Activated CD4-positive, alpha-beta T cell treated with anti-CD3 and anti-CD28 coated beads, Interleukin-2, Interleukin-4, amounts not matched to agents 100 ng/mL and 50 ng/mL, durations not matched to agents 16 hours and 8 hours (primary cell): ENCODE measurements at regions not wholly inside any gene's neighbourhood (a gene's known extent, or its start where the extent isn't known, plus 50 kb on each side); places are given as distances from the start of the nearest gene placed in this dataset.
"Not testable (repeated sequence)": the region's sequence is repeated elsewhere in the genome, so short reads cannot be mapped to it uniquely, and the experiment has no call there.

Source experiments
- DNase-seq: peaks from one replicate; pipeline ENCODE4 v3.0.0-alpha.2; 2020; ENCODE audit warnings: low spot score

DNA sequence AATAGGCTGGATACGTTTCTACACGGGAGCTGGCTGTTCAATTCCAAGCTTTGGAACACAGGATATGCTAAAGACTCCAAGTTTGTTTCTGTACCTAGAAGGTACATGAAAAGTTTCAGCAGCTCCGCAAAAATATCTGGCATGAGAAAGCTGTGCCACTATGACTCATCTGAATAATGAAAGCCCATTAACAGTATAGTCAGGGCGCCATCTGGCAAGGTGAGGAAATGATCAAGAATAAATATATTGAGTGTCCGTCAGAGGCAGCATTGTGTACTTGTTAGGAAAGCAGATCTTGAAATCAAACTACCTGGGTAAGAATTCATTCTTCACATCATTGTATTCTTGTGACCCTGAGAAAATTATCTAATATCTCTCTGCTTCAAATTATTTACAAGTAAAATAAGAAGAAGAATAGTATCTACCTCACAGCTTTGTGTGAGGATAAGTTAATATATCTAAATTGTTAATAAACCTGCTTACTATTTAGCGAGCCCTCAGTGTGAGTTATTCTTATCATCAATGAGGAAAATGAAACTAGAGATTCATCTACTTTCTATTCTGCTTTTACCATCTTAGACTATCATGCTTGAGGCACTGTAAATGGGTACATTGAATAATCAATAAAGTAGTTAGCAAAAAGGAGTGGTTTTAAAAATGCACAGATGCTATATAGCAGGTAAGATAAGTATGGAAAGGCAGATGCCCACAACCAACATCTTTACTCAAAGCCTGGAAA is 53.5 kb downstream of the FSCB start:
- no peak for DNase-seq

DNA sequence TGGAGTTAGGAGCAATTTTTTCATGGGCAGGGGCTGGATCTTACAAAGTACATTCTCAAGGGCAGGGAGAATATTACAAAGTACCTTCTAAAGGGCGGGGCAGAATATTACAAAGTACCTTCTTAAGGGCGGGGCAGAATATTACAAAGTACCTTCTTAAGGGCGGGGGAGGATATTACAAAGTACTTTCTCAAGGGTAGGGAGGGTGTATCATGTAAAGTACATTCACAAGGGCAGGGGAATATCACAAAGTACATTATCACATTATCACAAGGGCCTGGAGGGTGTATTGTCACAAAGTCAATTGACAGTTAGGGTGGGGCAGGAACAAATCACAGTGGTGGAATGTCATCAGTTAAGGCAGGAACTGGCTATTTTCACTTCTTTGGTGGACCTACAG is 56.9 kb downstream of the FSCB start:
- DNase-seq: not testable (repeated sequence)

DNA sequence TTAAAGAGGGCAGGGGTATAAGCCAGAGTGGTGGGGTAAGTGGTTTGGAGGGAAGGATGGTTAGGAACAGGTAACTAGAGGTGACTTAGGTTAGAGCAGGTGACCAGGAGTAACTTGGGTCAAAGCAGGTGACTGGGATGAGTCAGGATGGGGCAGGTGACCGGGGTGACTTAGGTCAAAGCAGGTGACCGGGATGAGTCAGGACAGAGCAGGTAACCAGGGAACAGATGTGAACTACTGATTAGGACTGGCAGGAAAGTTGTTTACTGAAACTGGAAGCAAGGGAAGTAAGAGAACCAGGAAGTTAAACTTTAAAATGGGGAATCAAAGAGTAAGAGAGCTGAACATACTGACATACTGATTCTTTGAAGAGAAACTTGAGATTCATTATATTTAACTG is 57.4 kb downstream of the FSCB start:
- no peak for DNase-seq

DNA sequence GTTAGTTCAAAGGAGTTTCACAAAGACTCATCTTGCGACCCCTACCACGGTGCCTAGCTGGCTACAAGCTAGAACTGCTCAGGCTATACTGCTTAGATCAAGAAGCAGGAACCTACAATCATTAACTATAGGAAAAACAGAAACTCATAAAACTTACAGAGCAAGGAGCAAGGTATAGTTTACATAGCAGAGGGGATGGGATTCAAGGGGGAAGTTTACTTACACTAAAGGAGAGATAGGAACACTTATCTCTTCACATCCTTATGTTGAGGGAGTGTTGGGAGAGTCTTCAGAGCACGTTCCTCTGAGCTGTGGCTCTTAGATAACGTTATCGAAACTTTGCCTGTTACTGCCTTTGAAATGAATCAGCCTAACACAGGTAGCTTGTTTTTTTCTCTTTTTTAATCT is 58.1 kb downstream of the FSCB start:
- DNase-seq: no peak

GRCh38 chr14:44446965-44447364 is 60.1 kb downstream of the FSCB start:
- no peak for DNase-seq

DNA sequence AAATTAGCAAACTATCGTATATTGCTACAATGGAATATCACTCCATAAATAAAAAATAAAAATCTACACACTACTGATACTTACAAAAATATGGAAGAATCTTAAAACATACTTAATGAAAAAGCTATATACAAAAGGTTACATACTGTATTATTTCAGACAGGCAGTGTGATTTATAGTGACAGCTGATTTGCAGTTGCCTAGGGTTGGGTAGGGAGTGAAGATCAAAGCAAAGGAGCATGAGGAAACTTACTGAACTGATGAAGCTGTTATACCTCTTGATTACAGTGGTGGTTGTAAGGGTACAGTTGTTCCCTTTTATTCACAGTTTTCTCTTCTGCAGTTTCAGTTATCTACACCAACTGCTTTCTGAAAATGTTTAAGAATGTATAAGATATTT is 62.6 kb downstream of the FSCB start:
- DNase-seq: no peak

GRCh38 chr14:44438936-44439335 is 68.1 kb downstream of the FSCB start:
- DNase-seq: no peak

GRCh38 chr14:44438221-44438620 is 68.9 kb downstream of the FSCB start:
- no peak for DNase-seq

- DNase-seq: no peak
Measured at GRCh38 chr14:44436458-44436857, 70.6 kb downstream of the FSCB start.

DNA sequence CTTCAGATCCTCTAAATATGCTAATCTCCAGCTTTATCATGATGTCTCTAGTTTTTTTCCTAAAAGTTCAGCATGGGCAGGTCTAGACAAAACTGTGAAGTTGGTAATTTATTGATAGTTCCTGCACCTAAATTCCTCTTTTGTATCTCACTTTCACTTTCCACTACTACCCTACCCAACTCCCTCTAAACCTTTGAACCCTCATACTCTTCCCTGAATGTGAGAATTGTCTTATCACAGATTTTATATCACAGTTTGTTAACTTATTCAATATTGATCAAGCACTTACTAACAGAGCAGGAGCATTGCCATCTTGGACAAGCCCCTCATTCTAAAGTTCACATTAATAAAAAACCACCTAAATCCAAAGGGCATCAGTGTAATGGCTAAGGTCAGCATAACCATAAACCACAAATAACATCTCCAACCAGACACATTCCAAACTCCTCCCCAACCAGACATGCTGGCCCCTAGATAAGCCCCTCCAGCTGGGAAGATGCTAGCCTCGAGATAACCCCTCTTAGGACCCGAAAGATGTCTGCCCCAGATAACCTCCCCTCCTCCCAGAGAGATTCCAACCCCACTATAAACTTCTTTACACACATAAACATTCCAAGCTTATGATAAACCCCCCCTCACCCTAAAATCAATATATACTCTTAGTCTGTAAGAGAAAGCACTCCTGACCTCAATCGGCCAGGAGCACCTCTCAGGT is 78.7 kb downstream of the FSCB start:
- DNase-seq: no peak

GRCh38 chr14:44422699-44423098 is 84.4 kb downstream of the FSCB start:
- DNase-seq: no peak

GRCh38 chr14:44420226-44420625 is 86.9 kb downstream of the FSCB start:
- DNase-seq: no peak

GRCh38 chr14:44418856-44419255 is 88.2 kb downstream of the FSCB start:
- no peak for DNase-seq

- DNase-seq: no peak
Measured at GRCh38 chr14:44417809-44418208, 89.3 kb downstream of the FSCB start.

DNA sequence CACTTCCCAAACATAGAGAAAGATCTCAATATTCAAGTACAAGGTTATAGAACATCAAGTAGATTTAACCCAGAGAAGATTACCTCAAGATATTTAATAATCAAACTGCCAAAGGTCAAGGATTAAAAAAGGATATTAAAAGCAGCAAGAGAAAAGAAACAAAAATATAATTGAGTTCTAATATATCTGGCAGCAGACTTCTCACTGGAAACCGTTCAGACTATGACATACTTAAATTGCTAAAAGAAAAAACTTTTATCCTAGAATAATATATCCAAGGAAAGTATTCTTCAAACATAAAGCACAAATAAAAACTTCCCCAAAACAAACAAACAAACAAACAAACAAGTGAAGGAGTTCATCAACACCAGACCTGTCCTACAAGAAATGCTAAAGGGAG is 92.4 kb downstream of the FSCB start:
- no peak for DNase-seq

- DNase-seq: no peak
Measured at GRCh38 chr14:44412858-44413569, 94.1 kb downstream of the FSCB start.

DNA sequence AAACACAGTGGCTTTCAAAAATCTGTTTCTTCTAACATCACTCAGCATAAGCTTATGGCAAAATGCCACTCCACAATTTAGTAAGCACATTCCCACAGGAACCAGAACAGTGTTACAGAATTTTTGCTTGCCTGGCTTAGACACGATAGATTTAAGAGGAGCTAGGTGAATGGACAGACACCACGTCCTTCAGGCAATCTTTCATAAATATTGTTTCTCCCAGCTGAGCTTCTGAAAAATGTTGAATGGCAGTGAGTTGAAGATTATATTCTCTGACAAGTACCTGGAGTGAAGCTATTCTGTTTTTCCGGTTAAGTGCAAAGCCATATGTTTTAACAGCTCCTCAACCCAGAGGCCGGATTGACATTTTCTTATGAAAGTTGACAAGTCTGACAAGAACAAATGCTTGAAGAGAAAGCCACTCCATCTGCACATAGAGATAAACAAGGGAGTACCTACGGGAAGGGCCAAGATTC is 102.0 kb downstream of the FSCB start:
- no peak for DNase-seq

- DNase-seq: no peak
Measured at GRCh38 chr14:44404599-44404998, 102.5 kb downstream of the FSCB start.

DNA sequence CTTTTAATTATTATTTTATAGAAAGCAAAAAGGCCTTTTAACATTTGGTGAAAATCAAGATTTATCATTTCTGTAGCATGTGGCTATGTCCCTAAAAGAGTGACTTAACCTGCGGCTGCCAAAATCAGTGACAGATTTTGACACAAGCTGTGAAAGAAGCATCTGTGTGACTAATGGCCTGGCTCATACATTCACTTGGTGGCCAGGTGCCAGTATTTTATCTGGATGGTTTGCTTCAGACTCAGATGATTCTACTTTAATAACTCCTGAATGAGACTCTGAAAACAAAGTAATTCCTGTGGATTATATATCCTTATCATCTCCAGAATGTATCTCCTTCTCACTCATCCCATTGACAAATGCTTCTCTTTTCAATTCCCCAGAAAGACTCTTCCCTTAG is 103.0 kb downstream of the FSCB start:
- no peak for DNase-seq

GRCh38 chr14:44403193-44403592 is 103.9 kb downstream of the FSCB start:
- DNase-seq: no peak

GRCh38 chr14:44396226-44396625 is 110.9 kb downstream of the FSCB start:
- DNase-seq: no peak

- DNase-seq: no peak
Measured at GRCh38 chr14:44392984-44393383, 114.1 kb downstream of the FSCB start.

- DNase-seq: no peak
Measured at GRCh38 chr14:44388306-44388705, 118.8 kb downstream of the FSCB start.
